ENCODE measurements at regions not wholly inside any gene's neighbourhood (a gene's known extent, or its start where the extent isn't known, plus 50 kb on each side); places are given as distances from the start of the nearest gene placed in this dataset.

DNA sequence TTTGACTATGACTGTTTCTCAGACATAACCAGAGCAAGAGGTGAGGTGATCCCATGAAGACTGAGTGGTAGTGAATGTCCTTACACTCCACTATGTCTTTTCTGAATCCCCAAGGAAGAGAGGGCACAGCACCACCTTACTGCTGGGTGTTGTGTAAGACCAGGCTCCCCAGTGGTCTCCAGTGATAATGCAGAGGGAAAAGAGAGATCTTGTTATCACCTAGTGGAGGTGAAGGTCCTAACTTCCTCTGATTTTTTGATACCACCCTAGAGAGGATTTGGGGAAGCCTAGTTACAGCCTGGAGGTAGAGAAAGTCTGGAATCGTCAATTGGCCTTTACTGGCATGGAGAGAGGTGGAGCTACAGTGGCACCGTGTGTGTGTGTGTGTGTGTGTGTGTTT lies 288.0 kb upstream of the BCHE start:
- TF ChIP-seq EZH2 (IDR thresholded peaks at IDR 0.05; ENCODE audit: insufficient read depth, poor library complexity, severe bottlenecking) (no peak), EZH2phosphoT487 (IDR thresholded peaks at IDR 0.05; ENCODE audit: insufficient read depth, low read depth) (no peak)
